Ectodermal cell (in vitro differentiated cells): ENCODE measurements at regions not wholly inside any gene's neighbourhood (a gene's known extent, or its start where the extent isn't known, plus 50 kb on each side); places are given as distances from the start of the nearest gene placed in this dataset.

ENCODE experiments used
- H3K27ac ChIP-seq: 2 replicates; pipeline ENCODE4 v1.7.0; 2013; ENCODE audit warnings: mild to moderate bottlenecking, low read depth, low read length; ENCODE audit not compliant: insufficient read depth, poor library complexity, severe bottlenecking
- H3K27me3 ChIP-seq: 2 replicates; pipeline ENCODE4 v1.7.0; 2013; ENCODE audit warnings: mild to moderate bottlenecking, low read length; ENCODE audit not compliant: insufficient read depth, control insufficient read depth, poor library complexity, severe bottlenecking
- H3K36me3 ChIP-seq: one replicate; pipeline ENCODE4 v1.7.0; 2013; ENCODE audit warnings: low read length; ENCODE audit not compliant: control insufficient read depth, insufficient read depth
- H3K4me1 ChIP-seq: one replicate; pipeline ENCODE4 v1.7.0; 2013; ENCODE audit warnings: low read length; ENCODE audit not compliant: control insufficient read depth, insufficient read depth
- H3K4me3 ChIP-seq: 2 replicates; pipeline ENCODE4 v1.7.0; 2013; ENCODE audit warnings: low read depth, low read length, control low read depth; ENCODE audit not compliant: insufficient read depth
- H3K9me3 ChIP-seq: 2 replicates; pipeline ENCODE4 v1.7.0; 2013; ENCODE audit warnings: mild to moderate bottlenecking, low read length, moderate library complexity; ENCODE audit not compliant: control insufficient read depth
- WGBS, 2 experiments: methylation state at CpG; one replicate each; pipeline ENCODE4 v1.1.7; 2013; ENCODE audit warnings: missing lambda C conversion rate in 2 of 2; 5-methylcytosine and 5-hydroxymethylcytosine counted together

DNA sequence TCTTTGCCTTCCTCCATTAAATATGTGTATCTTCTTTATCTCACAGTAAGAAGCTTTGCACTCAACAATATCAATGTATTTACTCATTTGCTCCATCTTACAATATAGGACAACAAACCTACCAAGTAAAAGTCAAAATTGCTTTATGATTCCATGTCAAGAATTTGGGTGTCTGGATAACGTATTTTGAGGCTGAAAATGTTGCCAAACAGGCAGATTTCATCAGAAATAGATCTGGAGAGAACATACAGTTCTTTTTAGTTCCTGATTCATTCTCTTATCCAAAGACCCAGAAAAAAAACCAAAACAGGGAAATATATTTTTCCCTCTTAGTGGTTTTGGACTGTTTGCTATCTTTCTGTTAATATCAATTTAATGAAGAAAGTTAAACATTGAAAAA lies 621.1 kb downstream of the STK39 start:
- no peak overlapping the region for H3K27ac ChIP-seq
- WGBS, 2 experiments: 95 to 100% methylated on average over 1 of the region's 1 CpG
- H3K36me3 ChIP-seq: no peaks in the 10 kb centered on the region
- no peaks in the 10 kb centered on the region for H3K9me3 ChIP-seq
- H3K4me3 ChIP-seq: no peak overlapping the region
- no peaks in the 10 kb centered on the region for H3K27me3 ChIP-seq
- H3K4me1 ChIP-seq: no peaks in the 10 kb centered on the region

- no peaks in the 10 kb centered on the region for H3K9me3 ChIP-seq
- no peak overlapping the region for H3K27ac ChIP-seq
- H3K36me3 ChIP-seq: no peaks in the 10 kb centered on the region
- no peaks in the 10 kb centered on the region for H3K4me1 ChIP-seq
- no peaks in the 10 kb centered on the region for H3K27me3 ChIP-seq
- no peak overlapping the region for H3K4me3 ChIP-seq
Observed at GRCh38 chr2:167616997-167617396, 630.4 kb downstream of the STK39 start.

- H3K4me3 ChIP-seq: no peak overlapping the region
- H3K4me1 ChIP-seq: no peaks in the 10 kb centered on the region
- no CpG with 5 or more reads among the region's 1 CpG for WGBS, 2 experiments
- no peak overlapping the region for H3K27ac ChIP-seq
- no peaks in the 10 kb centered on the region for H3K36me3 ChIP-seq
- no peaks in the 10 kb centered on the region for H3K9me3 ChIP-seq
- H3K27me3 ChIP-seq: no peaks in the 10 kb centered on the region
Observed at GRCh38 chr2:167613471-167613870, 633.9 kb downstream of the STK39 start.

- Histone ChIP-seq H3K4me1 (no peaks in the 10 kb centered on the region), H3K36me3 (no peaks in the 10 kb centered on the region), H3K27me3 (no peaks in the 10 kb centered on the region), H3K9me3 (no peaks in the 10 kb centered on the region), H3K27ac (no peak overlapping the region), H3K4me3 (no peak overlapping the region)
Observed at GRCh38 chr2:167608487-167608886, 638.9 kb downstream of the STK39 start.

DNA sequence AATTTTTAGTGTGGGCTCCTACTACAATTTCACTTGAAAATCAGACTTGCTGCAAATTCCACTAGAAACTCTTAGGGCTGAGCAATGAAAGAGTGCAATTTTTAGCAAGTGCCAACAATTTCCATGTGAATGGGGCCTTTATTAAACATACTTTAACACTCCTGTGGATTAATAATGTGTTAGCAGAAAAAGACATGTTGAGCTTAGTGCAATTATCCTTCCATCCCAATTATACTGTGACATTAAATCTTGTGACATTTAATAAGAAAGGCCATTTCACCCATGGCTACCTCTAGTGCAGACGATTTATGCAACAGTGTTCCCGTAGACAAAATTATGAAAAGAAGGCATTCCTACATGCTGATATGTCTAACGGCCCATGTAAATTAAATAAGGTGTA lies 639.7 kb downstream of the STK39 start:
- no peaks in the 10 kb centered on the region for H3K4me1 ChIP-seq
- no peaks in the 10 kb centered on the region for H3K9me3 ChIP-seq
- 93 to 100% methylated on average over 2 of the region's 3 CpGs for WGBS, 2 experiments
- H3K27me3 ChIP-seq: no peaks in the 10 kb centered on the region
- no peak overlapping the region for H3K27ac ChIP-seq
- no peak overlapping the region for H3K4me3 ChIP-seq
- H3K36me3 ChIP-seq: no peaks in the 10 kb centered on the region

- Histone ChIP-seq H3K27me3 (no peaks in the 10 kb centered on the region), H3K36me3 (no peaks in the 10 kb centered on the region), H3K4me3 (no peak overlapping the region), H3K27ac (no peak overlapping the region), H3K9me3 (no peaks in the 10 kb centered on the region), H3K4me1 (no peaks in the 10 kb centered on the region)
- WGBS, 2 experiments: 93 to 97% methylated on average over 7 to 8 of the region's 8 CpGs
Observed at GRCh38 chr2:167607211-167607610, 640.2 kb downstream of the STK39 start.

- H3K27ac ChIP-seq: no peak overlapping the region
- H3K27me3 ChIP-seq: no peaks in the 10 kb centered on the region
- H3K4me3 ChIP-seq: no peak overlapping the region
- no peaks in the 10 kb centered on the region for H3K4me1 ChIP-seq
- 93 to 94% methylated on average over 1 of the region's 1 CpG for WGBS, 2 experiments
- no peaks in the 10 kb centered on the region for H3K36me3 ChIP-seq
- H3K9me3 ChIP-seq: peaks cover 2% of the 10 kb centered on the region
Observed at GRCh38 chr2:167602122-167602521, 645.3 kb downstream of the STK39 start.

GRCh38 chr2:167599219-167599618 lies 648.2 kb downstream of the STK39 start:
- H3K36me3 ChIP-seq: no peaks in the 10 kb centered on the region
- WGBS, 2 experiments: no CpG with 5 or more reads among the region's 1 CpG

GRCh38 chr2:167595839-167596471 lies 651.4 kb downstream of the STK39 start:
- Histone ChIP-seq H3K4me1 (no peaks in the 10 kb centered on the region), H3K27me3 (no peaks in the 10 kb centered on the region), H3K9me3 (no peaks in the 10 kb centered on the region), H3K27ac (no peak overlapping the region), H3K36me3 (no peaks in the 10 kb centered on the region), H3K4me3 (no peak overlapping the region)
- 85 to 86% methylated on average over 3 of the region's 3 CpGs for whole genome bisulfite sequencing, 2 experiments

More at GRCh38 chr2:167599219-167599618, 648.2 kb downstream of the STK39 start:
- Histone ChIP-seq H3K4me3 (no peak overlapping the region), H3K27me3 (no peaks in the 10 kb centered on the region), H3K4me1 (no peaks in the 10 kb centered on the region), H3K27ac (no peak overlapping the region), H3K9me3 (peaks cover 2% of the 10 kb centered on the region)

- no peaks in the 10 kb centered on the region for H3K4me1 ChIP-seq
- H3K27ac ChIP-seq: no peak overlapping the region
- H3K4me3 ChIP-seq: no peak overlapping the region
- no peaks in the 10 kb centered on the region for H3K36me3 ChIP-seq
- no peaks in the 10 kb centered on the region for H3K9me3 ChIP-seq
- no peaks in the 10 kb centered on the region for H3K27me3 ChIP-seq
- 88 to 94% methylated on average over 2 to 3 of the region's 3 CpGs for WGBS, 2 experiments
Observed at GRCh38 chr2:167595021-167595420, 652.4 kb downstream of the STK39 start.

DNA sequence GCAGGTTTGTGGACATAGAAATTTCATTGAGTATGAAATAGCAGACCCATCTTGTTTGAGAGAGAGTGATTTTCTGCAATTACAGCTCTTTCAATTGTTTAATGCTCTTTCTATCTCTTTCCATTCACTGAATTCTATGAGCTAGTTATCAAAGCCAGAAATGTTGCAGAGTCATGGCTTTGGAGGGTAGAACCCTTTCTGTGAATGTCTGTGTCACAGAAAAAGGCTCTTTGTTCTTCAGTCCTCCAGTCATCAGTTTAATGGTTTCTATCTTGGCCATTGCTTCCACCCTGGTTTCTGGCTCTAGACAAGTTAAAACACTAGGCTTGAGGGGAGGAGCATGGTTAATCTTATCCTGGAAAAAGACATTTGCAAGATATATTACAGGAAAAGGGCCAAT lies 655.0 kb downstream of the STK39 start:
- Histone ChIP-seq H3K4me3 (no peak overlapping the region), H3K4me1 (no peaks in the 10 kb centered on the region), H3K27ac (no peak overlapping the region), H3K36me3 (no peaks in the 10 kb centered on the region), H3K27me3 (no peaks in the 10 kb centered on the region), H3K9me3 (no peaks in the 10 kb centered on the region)
